KMS-11 (cell line): ENCODE measurements at regions not wholly inside any gene's neighbourhood (a gene's known extent, or its start where the extent isn't known, plus 50 kb on each side); places are given as distances from the start of the nearest gene placed in this dataset.

ENCODE experiments used
- H2AFZ ChIP-seq: fragments of 200-600 bp; sonication (generic); 2 replicates; pipeline ENCODE4 v1.6.1; 2016; ENCODE audit warnings: antibody characterized with exemption, mixed run types, low read depth
- H3K27ac ChIP-seq: fragments of 200-600 bp; sonication (generic); 2 replicates; pipeline ENCODE4 v1.6.1; 2016; ENCODE audit warnings: mild to moderate bottlenecking, mixed run types
- H3K27me3 ChIP-seq: fragments of 200-600 bp; sonication (generic); 2 replicates; pipeline ENCODE4 v1.6.1; 2017; ENCODE audit warnings: mild to moderate bottlenecking, low read depth, mixed run types, moderate library complexity; ENCODE audit not compliant: insufficient read depth
- H3K36me3 ChIP-seq: fragments of 200-600 bp; sonication (generic); 2 replicates; pipeline ENCODE4 v1.6.1; 2017; ENCODE audit warnings: mild to moderate bottlenecking, mixed run types; ENCODE audit not compliant: insufficient read depth
- H3K4me1 ChIP-seq: fragments of 200-600 bp; sonication (generic); 2 replicates; pipeline ENCODE4 v1.6.1; 2016; ENCODE audit warnings: mild to moderate bottlenecking, low read depth, mixed run types; ENCODE audit not compliant: poor library complexity, severe bottlenecking
- H3K4me2 ChIP-seq: fragments of 200-600 bp; sonication (generic); 2 replicates; pipeline ENCODE4 v1.7.0; 2016; ENCODE audit warnings: mild to moderate bottlenecking, mixed run types
- H3K4me3 ChIP-seq: fragments of 200-600 bp; sonication (generic); IDR thresholded peaks from 2 replicates; pipeline ENCODE4 v1.6.1; 2017; ENCODE audit warnings: low read depth, low read length, mixed read lengths; ENCODE audit not compliant: insufficient read depth
- H3K79me2 ChIP-seq: fragments of 200-600 bp; sonication (generic); 2 replicates; pipeline ENCODE4 v1.6.1; 2016; ENCODE audit warnings: low read depth, mixed run types; ENCODE audit not compliant: insufficient read depth
- H3K9ac ChIP-seq: fragments of 200-600 bp; sonication (generic); 2 replicates; pipeline ENCODE4 v1.6.1; 2016; ENCODE audit warnings: mild to moderate bottlenecking, mixed run types
- H4K20me1 ChIP-seq: fragments of 200-600 bp; sonication (generic); 2 replicates; pipeline ENCODE4 v1.6.1; 2016; ENCODE audit warnings: mild to moderate bottlenecking, mixed run types; ENCODE audit not compliant: insufficient read depth
- TF ChIP-seq, protein P1 (sequence below): fragments of 200-600 bp; sonication (generic); conservative IDR thresholded peaks from 2 replicates; pipeline ENCODE4 v1.6.1; 2017; ENCODE audit warnings: low read depth, mild to moderate bottlenecking, antibody characterized with exemption, low read length, moderate library complexity, mixed read lengths

GRCh38 chr2:145168091-145168490, 648.2 kb upstream of the ZEB2 start:
- H3K27ac ChIP-seq, result no peak overlapping the region
- TF ChIP-seq, protein P1, sequence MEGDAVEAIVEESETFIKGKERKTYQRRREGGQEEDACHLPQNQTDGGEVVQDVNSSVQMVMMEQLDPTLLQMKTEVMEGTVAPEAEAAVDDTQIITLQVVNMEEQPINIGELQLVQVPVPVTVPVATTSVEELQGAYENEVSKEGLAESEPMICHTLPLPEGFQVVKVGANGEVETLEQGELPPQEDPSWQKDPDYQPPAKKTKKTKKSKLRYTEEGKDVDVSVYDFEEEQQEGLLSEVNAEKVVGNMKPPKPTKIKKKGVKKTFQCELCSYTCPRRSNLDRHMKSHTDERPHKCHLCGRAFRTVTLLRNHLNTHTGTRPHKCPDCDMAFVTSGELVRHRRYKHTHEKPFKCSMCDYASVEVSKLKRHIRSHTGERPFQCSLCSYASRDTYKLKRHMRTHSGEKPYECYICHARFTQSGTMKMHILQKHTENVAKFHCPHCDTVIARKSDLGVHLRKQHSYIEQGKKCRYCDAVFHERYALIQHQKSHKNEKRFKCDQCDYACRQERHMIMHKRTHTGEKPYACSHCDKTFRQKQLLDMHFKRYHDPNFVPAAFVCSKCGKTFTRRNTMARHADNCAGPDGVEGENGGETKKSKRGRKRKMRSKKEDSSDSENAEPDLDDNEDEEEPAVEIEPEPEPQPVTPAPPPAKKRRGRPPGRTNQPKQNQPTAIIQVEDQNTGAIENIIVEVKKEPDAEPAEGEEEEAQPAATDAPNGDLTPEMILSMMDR, result no peak
- H3K27me3 ChIP-seq, result no peaks in the 10 kb centered on the region
- no peak overlapping the region for H3K9ac ChIP-seq
- H3K4me3 ChIP-seq, result no peak overlapping the region
- no peaks in the 10 kb centered on the region for H3K36me3 ChIP-seq
- no peaks in the 10 kb centered on the region for H3K79me2 ChIP-seq
- no peak overlapping the region for H3K4me2 ChIP-seq
- no peaks in the 10 kb centered on the region for H4K20me1 ChIP-seq
- H2AFZ ChIP-seq, result no peak overlapping the region
- H3K4me1 ChIP-seq, result no peaks in the 10 kb centered on the region

DNA sequence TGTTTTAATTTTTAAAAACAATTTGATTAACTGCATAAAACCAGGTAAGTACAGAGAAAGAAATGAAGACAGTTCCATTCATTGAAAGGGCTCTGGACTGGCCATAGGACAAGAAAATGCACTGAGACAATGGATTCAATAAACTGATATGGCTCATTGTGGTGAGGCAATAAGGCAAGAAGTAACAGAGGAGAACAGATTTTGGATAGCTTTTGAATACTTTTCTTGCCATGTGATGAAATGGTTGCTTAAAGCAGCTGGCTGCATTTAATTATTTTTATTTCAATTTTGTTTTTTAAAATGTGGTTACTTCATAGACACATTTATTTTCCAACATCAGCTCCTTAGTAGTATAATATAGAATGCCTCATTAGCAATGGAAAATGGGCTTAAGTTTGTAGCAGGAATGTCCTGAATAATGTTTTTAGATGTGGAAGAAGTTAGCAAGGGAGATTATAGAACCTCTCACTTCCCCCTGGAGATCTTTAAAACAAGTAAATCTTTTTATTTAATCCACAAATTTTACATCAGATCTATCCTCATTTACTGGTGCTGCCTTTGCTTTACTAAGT, 646.9 kb upstream of the ZEB2 start:
- Histone ChIP-seq H3K79me2 (no peaks in the 10 kb centered on the region), H4K20me1 (no peaks in the 10 kb centered on the region), H3K27me3 (no peaks in the 10 kb centered on the region), H2AFZ (no peak overlapping the region), H3K9ac (no peak overlapping the region), H3K4me2 (no peak overlapping the region), H3K27ac (no peak overlapping the region), H3K36me3 (no peaks in the 10 kb centered on the region), H3K4me3 (no peak overlapping the region), H3K4me1 (no peaks in the 10 kb centered on the region)
- TF ChIP-seq, protein P1, result no peak

DNA sequence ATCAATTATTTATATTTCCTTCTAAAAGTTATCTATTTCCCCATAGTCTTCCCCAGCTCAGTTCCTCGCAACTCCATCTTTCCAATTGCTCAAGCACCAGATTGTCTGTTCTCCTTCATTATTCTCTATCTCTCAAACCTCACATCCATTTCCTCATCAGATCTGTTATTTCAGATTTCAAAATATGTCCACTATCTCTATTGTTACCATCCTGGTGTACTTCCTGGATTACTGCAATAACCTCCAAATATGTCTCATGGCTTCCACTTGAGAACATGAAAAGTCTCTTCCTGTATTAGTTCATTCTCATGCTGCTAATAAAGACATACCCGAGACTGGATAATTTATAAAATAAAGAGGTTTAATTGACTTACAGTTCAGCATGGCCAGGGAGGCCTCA, 641.7 kb upstream of the ZEB2 start:
- H3K27me3 ChIP-seq, result no peaks in the 10 kb centered on the region
- H3K4me1 ChIP-seq, result no peaks in the 10 kb centered on the region
- H4K20me1 ChIP-seq, result no peaks in the 10 kb centered on the region
- no peaks in the 10 kb centered on the region for H3K36me3 ChIP-seq
- H3K27ac ChIP-seq, result no peak overlapping the region
- TF ChIP-seq, protein P1, result no peak
- H3K9ac ChIP-seq, result no peak overlapping the region
- no peak overlapping the region for H3K4me3 ChIP-seq
- no peak overlapping the region for H2AFZ ChIP-seq
- no peaks in the 10 kb centered on the region for H3K79me2 ChIP-seq
- H3K4me2 ChIP-seq, result no peak overlapping the region

DNA sequence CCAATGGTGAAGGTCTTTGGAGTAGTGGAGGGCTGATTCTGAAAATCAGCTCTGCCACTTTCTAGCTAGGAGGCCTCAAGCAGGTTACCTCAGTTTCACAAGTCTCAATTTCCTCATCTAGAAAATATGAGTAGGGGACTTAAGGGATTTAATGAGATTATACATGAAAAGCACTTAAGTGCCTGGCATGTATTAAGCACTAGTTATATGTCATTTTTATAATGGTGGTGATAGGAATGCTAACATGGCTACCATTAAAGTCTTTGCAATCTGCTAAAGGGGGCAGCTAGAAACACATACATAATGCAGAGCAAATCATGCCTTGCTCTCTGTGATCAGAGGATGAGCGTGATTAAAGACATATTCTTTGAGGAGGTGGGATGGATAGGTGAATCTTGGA, 640.9 kb upstream of the ZEB2 start:
- H3K4me3 ChIP-seq, result no peak overlapping the region
- no peaks in the 10 kb centered on the region for H3K79me2 ChIP-seq
- H3K9ac ChIP-seq, result no peak overlapping the region
- no peak overlapping the region for H3K4me2 ChIP-seq
- H3K27ac ChIP-seq, result no peak overlapping the region
- TF ChIP-seq, protein P1, result no peak
- no peaks in the 10 kb centered on the region for H3K27me3 ChIP-seq
- H4K20me1 ChIP-seq, result no peaks in the 10 kb centered on the region
- no peak overlapping the region for H2AFZ ChIP-seq
- no peaks in the 10 kb centered on the region for H3K36me3 ChIP-seq
- H3K4me1 ChIP-seq, result no peaks in the 10 kb centered on the region
